PC-3 (cell line): ENCODE measurements at regions not wholly inside any gene's neighbourhood (a gene's known extent, or its start where the extent isn't known, plus 50 kb on each side); places are given as distances from the start of the nearest gene placed in this dataset.

ENCODE experiments used
- EZH2 ChIP-seq: fragments of 300-600 bp; sonication (generic); IDR thresholded peaks from one replicate; pipeline ENCODE4 v1.6.1; 2017; ENCODE audit warnings: antibody characterized with exemption, mild to moderate bottlenecking, low read length; ENCODE audit not compliant: unreplicated experiment
- EZH2phosphoT487 ChIP-seq: fragments of 300-600 bp; sonication (generic); IDR thresholded peaks from 2 replicates; pipeline ENCODE4 v1.6.1; 2018; ENCODE audit warnings: mild to moderate bottlenecking, antibody characterized with exemption, low read length, borderline replicate concordance
- TF ChIP-seq, protein P1 (sequence below): fragments of 300-600 bp; sonication (generic); conservative IDR thresholded peaks from 2 replicates; pipeline ENCODE4 v1.5.1; 2017; ENCODE audit warnings: antibody characterized with exemption, low read depth, mild to moderate bottlenecking, low read length

DNA sequence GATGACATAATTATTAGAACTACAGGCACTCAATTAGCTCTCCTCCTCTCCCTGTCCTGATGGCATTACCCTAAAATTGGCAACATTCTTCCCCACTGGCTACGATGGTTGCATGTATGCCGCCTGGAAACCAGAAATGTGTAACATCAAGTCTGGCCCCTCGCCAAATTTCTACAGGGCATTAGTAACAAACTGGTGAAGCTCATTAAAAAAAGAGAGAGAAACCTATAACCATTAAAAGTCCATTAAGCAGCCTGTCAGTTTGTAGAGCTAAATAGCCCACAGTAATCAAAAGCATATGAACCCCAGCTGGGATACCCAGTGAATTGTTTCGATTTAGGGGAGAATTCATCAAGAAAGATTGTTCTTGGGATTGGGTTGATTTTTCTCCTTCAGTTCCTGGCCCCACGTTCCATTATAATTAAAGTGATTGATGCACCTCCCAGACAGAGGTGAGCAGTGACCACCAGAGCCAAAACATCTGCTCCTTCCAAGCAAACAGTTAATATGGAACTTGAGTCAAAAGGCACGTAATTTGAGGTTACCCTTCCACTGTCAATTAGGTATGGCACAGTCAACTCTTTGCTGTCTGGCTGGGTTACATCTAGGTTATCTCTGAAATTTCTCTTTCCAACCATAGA lies 208.6 kb downstream of the C1D start:
- TF ChIP-seq, protein P1, sequence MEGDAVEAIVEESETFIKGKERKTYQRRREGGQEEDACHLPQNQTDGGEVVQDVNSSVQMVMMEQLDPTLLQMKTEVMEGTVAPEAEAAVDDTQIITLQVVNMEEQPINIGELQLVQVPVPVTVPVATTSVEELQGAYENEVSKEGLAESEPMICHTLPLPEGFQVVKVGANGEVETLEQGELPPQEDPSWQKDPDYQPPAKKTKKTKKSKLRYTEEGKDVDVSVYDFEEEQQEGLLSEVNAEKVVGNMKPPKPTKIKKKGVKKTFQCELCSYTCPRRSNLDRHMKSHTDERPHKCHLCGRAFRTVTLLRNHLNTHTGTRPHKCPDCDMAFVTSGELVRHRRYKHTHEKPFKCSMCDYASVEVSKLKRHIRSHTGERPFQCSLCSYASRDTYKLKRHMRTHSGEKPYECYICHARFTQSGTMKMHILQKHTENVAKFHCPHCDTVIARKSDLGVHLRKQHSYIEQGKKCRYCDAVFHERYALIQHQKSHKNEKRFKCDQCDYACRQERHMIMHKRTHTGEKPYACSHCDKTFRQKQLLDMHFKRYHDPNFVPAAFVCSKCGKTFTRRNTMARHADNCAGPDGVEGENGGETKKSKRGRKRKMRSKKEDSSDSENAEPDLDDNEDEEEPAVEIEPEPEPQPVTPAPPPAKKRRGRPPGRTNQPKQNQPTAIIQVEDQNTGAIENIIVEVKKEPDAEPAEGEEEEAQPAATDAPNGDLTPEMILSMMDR: no peak
- no peak for TF ChIP-seq EZH2
- no peak for TF ChIP-seq EZH2phosphoT487
